Panc1 (cell line): ENCODE measurements at regions not wholly inside any gene's neighbourhood (a gene's known extent, or its start where the extent isn't known, plus 50 kb on each side); places are given as distances from the start of the nearest gene placed in this dataset.
A peak's percentile ranks its signal among the peaks of the same experiment; 100 is the strongest.
"Not testable (repeated sequence)": the region's sequence is repeated elsewhere in the genome, so short reads cannot be mapped to it uniquely, and the experiment has no call there.

Experiments
- ATAC-seq: fragments of 200-7000 bp; cut with Tn5 transposase; 2 replicates; pipeline ENCODE4 v1.9.1; 2020; ENCODE audit warnings: mild to moderate bottlenecking, moderate library complexity
- BruUV-seq: library from RNA; stranded (reverse); fragments of 400-500 nt; replicated peaks from 2 replicates; lab custom pipeline; 2021; lab: Mats Ljungman, UMichigan
- CTCF ChIA-PET: fragments of 300-600 bp; sonication (Branson Sonifier 250); formaldehyde crosslinking; loops from one replicate; lab custom pipeline; 2022; ENCODE audit warnings: antibody characterized with exemption; lab: Charles Lee
- POLR2A ChIA-PET: fragments of 300-600 bp; sonication (Branson Sonifier 250); formaldehyde crosslinking; loops from one replicate; lab custom pipeline; 2022; ENCODE audit warnings: antibody characterized with exemption; lab: Charles Lee
- DNase-seq: peaks from one replicate; pipeline ENCODE4 v3.0.0-alpha.2; 2010; ENCODE audit warnings: low read depth, low spot score
- H3K27ac ChIP-seq: 2 replicates; pipeline ENCODE4 v1.5.1; 2011; ENCODE audit warnings: mild to moderate bottlenecking, low read length, inconsistent platforms
- H3K27me3 ChIP-seq: fragments of 200-500 bp; sonication (Bioruptor generic); 2 replicates; pipeline ENCODE4 v1.6.0; 2014; ENCODE audit warnings: low read length, inconsistent platforms; ENCODE audit not compliant: control insufficient read depth, insufficient read depth
- H3K36me3 ChIP-seq: fragments of 200-500 bp; sonication (Bioruptor generic); 2 replicates; pipeline ENCODE4 v1.5.1; 2014; ENCODE audit warnings: inconsistent platforms, mild to moderate bottlenecking, low read length, moderate library complexity; ENCODE audit not compliant: control insufficient read depth, insufficient read depth
- H3K4me1 ChIP-seq: 2 replicates; pipeline ENCODE4 v1.5.1; 2011; ENCODE audit warnings: inconsistent platforms, mild to moderate bottlenecking, low read length, moderate library complexity; ENCODE audit not compliant: control insufficient read depth, insufficient read depth
- H3K4me3 ChIP-seq, 2 experiments: 2 replicates each; pipeline ENCODE4 v1.5.1; 2011 to 2012; ENCODE audit warnings: low read depth in 2 of 2, low read length in 2 of 2, mild to moderate bottlenecking in 2 of 2, inconsistent platforms in 1 of 2, moderate library complexity in 1 of 2
- H3K9me3 ChIP-seq: fragments of 200-500 bp; sonication (Bioruptor generic); 2 replicates; pipeline ENCODE4 v1.5.1; 2014; ENCODE audit warnings: low read depth, mild to moderate bottlenecking, inconsistent platforms, low read length, moderate library complexity; ENCODE audit not compliant: control insufficient read depth, insufficient read depth
- POLR2AphosphoS5 ChIP-seq: IDR thresholded peaks from 2 replicates; pipeline ENCODE4 v1.6.1; 2012; ENCODE audit warnings: mild to moderate bottlenecking, low read depth, low read length, moderate library complexity
- SIN3A ChIP-seq: IDR thresholded peaks from 2 replicates; pipeline ENCODE4 v1.6.1; 2012; ENCODE audit warnings: low read depth, mild to moderate bottlenecking, low read length, moderate library complexity, borderline replicate concordance; ENCODE audit not compliant: insufficient read depth
- TCF7L2 ChIP-seq: IDR thresholded peaks from 2 replicates; pipeline ENCODE4 v1.6.1; 2011; ENCODE audit warnings: mild to moderate bottlenecking, low read depth, low read length, inconsistent platforms
- in situ Hi-C: cut with HindIII; loops from 2 replicates; pipeline ENCODE4 v1.10.0; 2016; ENCODE audit warnings: low sequenced_read_pairs, low pct_unique_long_range_greater_than_20kb
- intact Hi-C: fragments of 100-400 bp; cut with micrococcal nuclease; formaldehyde crosslinking; loops from one replicate; pipeline ENCODE4 v1.10.0; 2022; ENCODE audit not compliant: unreplicated experiment
- TF ChIP-seq, protein P1 (sequence below): fragments of 450-650 bp; IDR thresholded peaks from 2 replicates; pipeline ENCODE4 v1.5.1; 2017; ENCODE audit warnings: mild to moderate bottlenecking
- TF ChIP-seq, protein P2 (sequence below), 2 experiments: IDR thresholded peaks; 2 replicates each; pipeline ENCODE4 v1.6.1; 2011 to 2012; ENCODE audit warnings: low read depth in 2 of 2, control low read depth in 1 of 2, low read length in 1 of 2, mild to moderate bottlenecking in 1 of 2, moderate library complexity in 1 of 2; ENCODE audit not compliant: insufficient read depth in 1 of 2

DNA sequence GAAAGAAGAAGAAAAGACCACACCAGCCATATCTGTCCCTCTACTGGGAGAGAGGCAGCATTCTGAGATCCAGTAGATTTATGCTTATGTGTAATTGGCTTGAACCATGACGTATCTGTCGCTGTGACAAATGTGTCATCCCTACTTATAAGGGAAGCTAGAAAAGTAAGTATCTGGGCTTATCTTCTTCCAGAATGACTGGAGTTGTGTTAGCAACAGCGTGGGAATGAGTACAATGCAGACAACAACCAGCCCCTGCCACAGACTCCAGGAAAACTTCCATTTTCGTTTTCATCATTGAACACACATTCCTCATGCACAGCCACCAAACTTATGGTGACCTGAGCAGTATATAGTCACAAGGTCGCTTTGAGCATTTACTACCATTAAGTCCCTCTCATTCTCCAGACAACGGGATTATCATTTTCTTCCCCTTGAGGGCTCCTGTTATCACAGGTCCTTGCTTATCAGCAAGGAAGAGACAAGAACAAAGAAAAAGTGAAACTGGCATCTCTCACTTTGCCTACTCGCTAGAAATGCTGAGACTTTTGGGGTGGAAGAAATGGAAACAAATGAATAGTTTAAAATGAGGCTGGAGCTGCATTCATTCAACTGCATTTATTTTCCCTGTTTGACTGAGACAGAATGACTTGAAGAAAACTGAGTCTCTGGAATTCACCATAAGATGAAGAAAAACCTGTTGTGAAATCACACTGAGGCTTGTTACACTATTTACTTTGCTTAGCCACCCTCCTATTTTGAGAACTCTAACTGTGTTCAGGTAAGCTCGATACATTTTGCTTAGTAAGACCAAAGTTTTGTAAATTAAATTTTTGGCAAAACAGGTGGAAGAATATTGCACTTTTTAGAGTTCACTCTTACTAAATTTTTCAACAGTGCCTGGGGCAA is 149.3 kb upstream of the FOXQ1 start:
- H3K27me3 ChIP-seq = no peaks in the 10 kb centered on the region
- TF ChIP-seq TCF7L2 (no peak), SIN3A (no peak)
- TF ChIP-seq, protein P1, sequence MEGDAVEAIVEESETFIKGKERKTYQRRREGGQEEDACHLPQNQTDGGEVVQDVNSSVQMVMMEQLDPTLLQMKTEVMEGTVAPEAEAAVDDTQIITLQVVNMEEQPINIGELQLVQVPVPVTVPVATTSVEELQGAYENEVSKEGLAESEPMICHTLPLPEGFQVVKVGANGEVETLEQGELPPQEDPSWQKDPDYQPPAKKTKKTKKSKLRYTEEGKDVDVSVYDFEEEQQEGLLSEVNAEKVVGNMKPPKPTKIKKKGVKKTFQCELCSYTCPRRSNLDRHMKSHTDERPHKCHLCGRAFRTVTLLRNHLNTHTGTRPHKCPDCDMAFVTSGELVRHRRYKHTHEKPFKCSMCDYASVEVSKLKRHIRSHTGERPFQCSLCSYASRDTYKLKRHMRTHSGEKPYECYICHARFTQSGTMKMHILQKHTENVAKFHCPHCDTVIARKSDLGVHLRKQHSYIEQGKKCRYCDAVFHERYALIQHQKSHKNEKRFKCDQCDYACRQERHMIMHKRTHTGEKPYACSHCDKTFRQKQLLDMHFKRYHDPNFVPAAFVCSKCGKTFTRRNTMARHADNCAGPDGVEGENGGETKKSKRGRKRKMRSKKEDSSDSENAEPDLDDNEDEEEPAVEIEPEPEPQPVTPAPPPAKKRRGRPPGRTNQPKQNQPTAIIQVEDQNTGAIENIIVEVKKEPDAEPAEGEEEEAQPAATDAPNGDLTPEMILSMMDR = no peak
- H3K36me3 ChIP-seq = no peaks in the 10 kb centered on the region
- in situ Hi-C loops (no loop called here), intact Hi-C loops (no loop called here)
- ATAC-seq (peak; percentile 51), DNase-seq (no peak)
- no peaks in the 10 kb centered on the region for H3K9me3 ChIP-seq
- CTCF ChIA-PET = no interaction called here
- no peaks in the 10 kb centered on the region for H3K4me1 ChIP-seq
- POLR2A ChIA-PET = no interaction called here
- BruUV-seq = no TSS peak
- H3K27ac ChIP-seq = no peak overlapping the region
- peak overlapping the region; percentile 11 to 27 for H3K4me3 ChIP-seq

DNA sequence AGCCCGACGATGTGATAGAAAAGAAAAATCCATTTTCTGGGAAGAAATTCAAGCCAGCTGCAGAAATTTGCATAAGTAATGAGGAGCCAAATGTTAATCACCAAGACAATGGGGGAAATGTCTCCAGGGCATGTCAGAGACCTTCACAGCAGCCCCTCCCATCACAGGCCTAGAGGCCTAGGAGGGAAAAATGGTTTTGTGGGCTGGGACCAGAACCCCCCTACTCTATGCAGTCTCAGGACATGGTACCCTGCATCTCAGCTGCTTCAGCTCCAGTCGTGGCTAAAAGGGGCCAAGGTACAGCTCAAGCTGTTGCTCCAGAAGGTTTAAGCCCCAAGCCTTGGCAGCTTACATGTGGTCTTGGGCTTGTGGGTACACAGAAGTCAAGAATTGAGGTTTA is 155.5 kb upstream of the FOXQ1 start:
- H3K27ac ChIP-seq, H3K27me3 ChIP-seq, H3K4me1 ChIP-seq, BruUV-seq, H3K9me3 ChIP-seq, H3K4me3 ChIP-seq, ATAC-seq, H3K36me3 ChIP-seq, CTCF ChIA-PET, intact Hi-C loops, POLR2A ChIA-PET, DNase-seq, in situ Hi-C loops: not testable (repeated sequence)

DNA sequence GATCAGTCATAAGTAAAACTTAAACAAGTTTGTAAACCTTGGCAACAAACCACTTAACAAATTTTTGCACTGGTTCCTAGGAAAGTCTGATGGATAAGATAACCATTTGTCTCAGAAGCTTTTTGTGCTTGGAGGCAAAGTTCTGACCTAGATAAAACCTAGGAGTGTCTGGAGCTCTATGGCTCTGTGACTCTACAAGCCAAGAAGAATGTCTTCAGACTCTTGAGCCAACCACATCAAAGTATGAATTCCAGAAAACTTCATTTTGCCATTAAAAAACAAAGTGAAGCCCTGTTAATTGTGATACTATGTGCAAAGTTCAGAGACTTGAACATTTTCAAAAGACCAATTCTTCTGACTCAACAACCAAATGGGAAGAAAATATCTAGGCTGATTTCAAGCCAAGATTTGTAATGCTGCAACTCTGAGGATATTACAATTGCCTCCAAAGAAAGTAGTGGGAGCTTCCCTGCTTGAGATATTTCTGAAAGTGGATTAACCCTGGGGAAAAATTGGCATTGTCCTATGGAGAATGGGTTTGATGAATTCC is 158.1 kb upstream of the FOXQ1 start:
- no peak for ATAC-seq
- in situ Hi-C loops = no loop called here

More for the DNA sequence above, 158.1 kb upstream of the FOXQ1 start:
- H3K36me3 ChIP-seq = no peaks in the 10 kb centered on the region
- ChIA-PET POLR2A (no interaction called here), CTCF (no interaction called here)
- TF ChIP-seq, protein P1 = no peak
- no peak for TF ChIP-seq POLR2AphosphoS5
- TF ChIP-seq, protein P2, sequence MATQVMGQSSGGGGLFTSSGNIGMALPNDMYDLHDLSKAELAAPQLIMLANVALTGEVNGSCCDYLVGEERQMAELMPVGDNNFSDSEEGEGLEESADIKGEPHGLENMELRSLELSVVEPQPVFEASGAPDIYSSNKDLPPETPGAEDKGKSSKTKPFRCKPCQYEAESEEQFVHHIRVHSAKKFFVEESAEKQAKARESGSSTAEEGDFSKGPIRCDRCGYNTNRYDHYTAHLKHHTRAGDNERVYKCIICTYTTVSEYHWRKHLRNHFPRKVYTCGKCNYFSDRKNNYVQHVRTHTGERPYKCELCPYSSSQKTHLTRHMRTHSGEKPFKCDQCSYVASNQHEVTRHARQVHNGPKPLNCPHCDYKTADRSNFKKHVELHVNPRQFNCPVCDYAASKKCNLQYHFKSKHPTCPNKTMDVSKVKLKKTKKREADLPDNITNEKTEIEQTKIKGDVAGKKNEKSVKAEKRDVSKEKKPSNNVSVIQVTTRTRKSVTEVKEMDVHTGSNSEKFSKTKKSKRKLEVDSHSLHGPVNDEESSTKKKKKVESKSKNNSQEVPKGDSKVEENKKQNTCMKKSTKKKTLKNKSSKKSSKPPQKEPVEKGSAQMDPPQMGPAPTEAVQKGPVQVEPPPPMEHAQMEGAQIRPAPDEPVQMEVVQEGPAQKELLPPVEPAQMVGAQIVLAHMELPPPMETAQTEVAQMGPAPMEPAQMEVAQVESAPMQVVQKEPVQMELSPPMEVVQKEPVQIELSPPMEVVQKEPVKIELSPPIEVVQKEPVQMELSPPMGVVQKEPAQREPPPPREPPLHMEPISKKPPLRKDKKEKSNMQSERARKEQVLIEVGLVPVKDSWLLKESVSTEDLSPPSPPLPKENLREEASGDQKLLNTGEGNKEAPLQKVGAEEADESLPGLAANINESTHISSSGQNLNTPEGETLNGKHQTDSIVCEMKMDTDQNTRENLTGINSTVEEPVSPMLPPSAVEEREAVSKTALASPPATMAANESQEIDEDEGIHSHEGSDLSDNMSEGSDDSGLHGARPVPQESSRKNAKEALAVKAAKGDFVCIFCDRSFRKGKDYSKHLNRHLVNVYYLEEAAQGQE (IDR thresholded peaks at IDR 0.05; ENCODE audit: insufficient read depth in 1 of 2, low read depth in 2 of 2, low read length in 1 of 2) = no peak
- no peak for TF ChIP-seq TCF7L2
- TF ChIP-seq SIN3A = no peak
- intact Hi-C loops = no loop called here
- peaks cover 7% of the 10 kb centered on the region for H3K27me3 ChIP-seq
- H3K4me3 ChIP-seq = no peak overlapping the region
- BruUV-seq = no TSS peak
- no peaks in the 10 kb centered on the region; the same call in 1 of the 2 replicates for H3K9me3 ChIP-seq
- H3K27ac ChIP-seq = no peak overlapping the region
- DNase-seq = no peak
- H3K4me1 ChIP-seq = no peaks in the 10 kb centered on the region
